GM13977 (cell line): ENCODE measurements at regions not wholly inside any gene's neighbourhood (a gene's known extent, or its start where the extent isn't known, plus 50 kb on each side); places are given as distances from the start of the nearest gene placed in this dataset.

Source experiments
- DNase-seq: peaks from one replicate; pipeline ENCODE4 v3.0.0; 2012; ENCODE audit warnings: low spot score
- CTCF ChIP-seq: IDR thresholded peaks from 2 replicates; pipeline ENCODE4 v1.5.1; 2012; ENCODE audit warnings: mild to moderate bottlenecking, control low read depth; ENCODE audit not compliant: insufficient read depth; ENCODE audit errors: extremely low read depth, missing control alignments
- in situ Hi-C: fragments of 300-500 bp; cut with MboI; formaldehyde crosslinking; loops from one replicate; pipeline ENCODE4 v1.12.0; 2022; ENCODE audit warnings: low sequenced_read_pairs, low pct_unique_long_range_greater_than_20kb, mixed read lengths, inconsistent platforms; ENCODE audit not compliant: unreplicated experiment

GRCh38 chr10:37479469-37479868 lies 354.1 kb downstream of the ANKRD30A start:
- in situ Hi-C loops = no loop called here
- no peak for TF ChIP-seq CTCF
- no peak for DNase-seq

- TF ChIP-seq CTCF = no peak
- in situ Hi-C loops = no loop called here
Measured at GRCh38 chr10:37478381-37478780, 353.0 kb downstream of the ANKRD30A start.

GRCh38 chr10:37476285-37476684 lies 350.9 kb downstream of the ANKRD30A start:
- in situ Hi-C loops = no loop called here
- DNase-seq = no peak
- TF ChIP-seq CTCF = no peak

More at GRCh38 chr10:37478381-37478780, 353.0 kb downstream of the ANKRD30A start:
- DNase-seq = no peak

GRCh38 chr10:37474645-37475044 lies 349.2 kb downstream of the ANKRD30A start:
- in situ Hi-C loops = no loop called here
- DNase-seq = no peak
- TF ChIP-seq CTCF = no peak

GRCh38 chr10:37473906-37474305 lies 348.5 kb downstream of the ANKRD30A start:
- in situ Hi-C loops = no loop called here
- no peak for DNase-seq
- TF ChIP-seq CTCF = no peak

GRCh38 chr10:37467246-37467645 lies 341.8 kb downstream of the ANKRD30A start:
- TF ChIP-seq CTCF = no peak
- no peak for DNase-seq
- in situ Hi-C loops = no loop called here

GRCh38 chr10:37456456-37456855 lies 331.1 kb downstream of the ANKRD30A start:
- in situ Hi-C loops = no loop called here
- no peak for TF ChIP-seq CTCF
- DNase-seq = no peak
